HepG2 (cell line): ENCODE measurements at regions not wholly inside any gene's neighbourhood (a gene's known extent, or its start where the extent isn't known, plus 50 kb on each side); places are given as distances from the start of the nearest gene placed in this dataset.
A peak's percentile ranks its signal among the peaks of the same experiment; 100 is the strongest.

Experiments used
- ATAC-seq: fragments of 200-7000 bp; cut with Tn5 transposase; 3 replicates; pipeline ENCODE4 v1.9.1; 2020; ENCODE audit warnings: mild to moderate bottlenecking, moderate library complexity
- BruUV-seq: library from RNA; stranded (reverse); fragments of 400-500 nt; replicated peaks from 2 replicates; lab custom pipeline; 2021; lab: Mats Ljungman, UMichigan
- CTCF ChIA-PET: fragments of 300-600 bp; formaldehyde crosslinking; extraction: SDS; loops from one replicate; lab custom pipeline; 2021; ENCODE audit warnings: low total read pairs, inconsistent platforms, low intra/inter-chr PET ratio; lab: Yijun Ruan, JAX
- POLR2A ChIA-PET: fragments of 350-600 bp; sonication (Branson Sonifier 250); formaldehyde crosslinking; loops from one replicate; lab custom pipeline; 2020; ENCODE audit warnings: antibody characterized with exemption, inconsistent platforms; lab: Yijun Ruan, JAX
- DNase-seq: peaks from one replicate; pipeline ENCODE4 v3.0.0-alpha.2; 2015; ENCODE audit warnings: low spot score
- FAIRE-seq: peaks from 3 replicates; lab custom pipeline; 2011; peaks lifted over from hg19 to GRCh38; lab: Jason Lieb, UNC
- H2AFZ ChIP-seq: one replicate; pipeline ENCODE4 v1.6.1; 2011; ENCODE audit warnings: low read length, inconsistent platforms
- H3K27ac ChIP-seq: fragments of 300-600 bp; 3 replicates; pipeline ENCODE4 v1.8.0; 2011; ENCODE audit warnings: mixed run types, mild to moderate bottlenecking, mixed read lengths, low read length, inconsistent platforms; ENCODE audit not compliant: insufficient read depth; ENCODE audit errors: extremely low read length
- H3K27me3 ChIP-seq, 2 experiments: fragments of 200-600 bp in 1 of 2; 2 replicates in 1 of 2; 3 replicates in 1 of 2; pipeline versions ENCODE4 v1.6.0 to v1.8.0; 2011; ENCODE audit warnings: low read length in 2 of 2, mild to moderate bottlenecking in 2 of 2, moderate library complexity in 2 of 2, inconsistent platforms in 1 of 2; ENCODE audit not compliant: insufficient read depth in 2 of 2, control insufficient read depth in 1 of 2
- H3K36me3 ChIP-seq, 2 experiments: fragments of 200-600 bp in 1 of 2; replicated peaks in 1 of 2; 2 replicates in 1 of 2; 3 replicates in 1 of 2; pipeline versions ENCODE4 v1.5.1 to v1.8.0; 2011; ENCODE audit warnings: low read length in 2 of 2, inconsistent platforms in 1 of 2; ENCODE audit not compliant: insufficient read depth in 2 of 2, control insufficient read depth in 1 of 2
- H3K4me1 ChIP-seq: 2 replicates; pipeline ENCODE4 v1.5.1; 2012; ENCODE audit warnings: low read length, inconsistent platforms; ENCODE audit not compliant: insufficient read depth
- H3K4me2 ChIP-seq: 2 replicates; pipeline ENCODE4 v1.6.0; 2011; ENCODE audit warnings: low read depth, low read length, inconsistent platforms
- H3K4me3 ChIP-seq, 3 experiments: fragments of 200-600 bp in 1 of 3; sonication (generic), shearing (Covaris generic) in 1 of 3; replicated peaks in 1 of 3; 2 replicates each; pipeline ENCODE4 v1.5.1; 2011 to 2016; ENCODE audit warnings: low read length in 3 of 3, inconsistent platforms in 2 of 3, low read depth in 2 of 3, mild to moderate bottlenecking in 2 of 3, control low read depth in 1 of 3, mixed read lengths in 1 of 3; ENCODE audit not compliant: insufficient read depth in 1 of 3
- H3K79me2 ChIP-seq: one replicate; pipeline ENCODE4 v1.6.1; 2011; ENCODE audit warnings: low read length, inconsistent platforms; ENCODE audit not compliant: insufficient read depth
- H3K9ac ChIP-seq: 2 replicates; pipeline ENCODE4 v1.6.0; 2011; ENCODE audit warnings: mild to moderate bottlenecking, low read depth, low read length, inconsistent platforms; ENCODE audit not compliant: insufficient read depth
- H3K9me3 ChIP-seq: 2 replicates; pipeline ENCODE4 v1.5.1; 2012; ENCODE audit warnings: mild to moderate bottlenecking, low read length
- H4K20me1 ChIP-seq: 2 replicates; pipeline ENCODE4 v1.6.0; 2011; ENCODE audit warnings: inconsistent platforms, mild to moderate bottlenecking, low read length, moderate library complexity; ENCODE audit not compliant: insufficient read depth
- AGO2 ChIP-seq: fragments of 200-400 bp; formaldehyde crosslinking; optimal IDR thresholded peaks from 2 replicates; pipeline ENCODE3; 2017; ENCODE audit warnings: mild to moderate bottlenecking, low read depth, low read length, moderate library complexity
- ARNT ChIP-seq: fragments of 450-650 bp; IDR thresholded peaks from 2 replicates; pipeline ENCODE4 v1.6.1; 2017
- CTCF ChIP-seq: sonication (generic); formaldehyde crosslinking; IDR thresholded peaks from 2 replicates; pipeline ENCODE4 v1.5.0; 2020; ENCODE audit warnings: mild to moderate bottlenecking, missing genetic modification reagents, moderate library complexity
- ESRRA ChIP-seq: sonication (generic); formaldehyde crosslinking; IDR thresholded peaks from 2 replicates; pipeline ENCODE4 v1.5.1; 2020; ENCODE audit warnings: mild to moderate bottlenecking, low read depth, missing genetic modification reagents
- HNF1A ChIP-seq, 2 experiments: sonication (generic) in 1 of 2; formaldehyde crosslinking in 1 of 2; IDR thresholded peaks; 2 replicates each; pipeline versions ENCODE4 v1.4.0 to v1.6.1; 2016 to 2020; ENCODE audit warnings: borderline replicate concordance in 1 of 2, low read depth in 1 of 2, mild to moderate bottlenecking in 1 of 2, missing genetic modification reagents in 1 of 2
- KAT8 ChIP-seq: IDR thresholded peaks from 2 replicates; pipeline ENCODE4 v1.6.1; 2016; ENCODE audit warnings: missing genetic modification reagents, missing compliant biosample characterization
- MEIS2 ChIP-seq: sonication (generic); formaldehyde crosslinking; IDR thresholded peaks from 2 replicates; pipeline ENCODE4 v1.9.0; 2021; ENCODE audit warnings: mild to moderate bottlenecking, missing genetic modification reagents
- SATB2 ChIP-seq: sonication (generic); formaldehyde crosslinking; IDR thresholded peaks from 2 replicates; pipeline ENCODE4 v1.5.0; 2020; ENCODE audit warnings: missing genetic modification reagents
- STAG1 ChIP-seq: sonication (generic); formaldehyde crosslinking; IDR thresholded peaks from 2 replicates; pipeline ENCODE4 v1.4.0; 2020; ENCODE audit warnings: missing genetic modification reagents
- ZBTB14 ChIP-seq: sonication (generic); formaldehyde crosslinking; IDR thresholded peaks from 2 replicates; pipeline ENCODE4 v1.4.0; 2020; ENCODE audit warnings: missing genetic modification reagents
- ZBTB7A ChIP-seq: sonication (generic); formaldehyde crosslinking; IDR thresholded peaks from 2 replicates; pipeline ENCODE4 v1.8.0; 2022; ENCODE audit warnings: mild to moderate bottlenecking, missing genetic modification reagents
- ZC3H4 ChIP-seq: sonication (generic); formaldehyde crosslinking; IDR thresholded peaks from 2 replicates; pipeline ENCODE4 v1.4.0; 2020; ENCODE audit warnings: missing genetic modification reagents, borderline replicate concordance
- ZNF256 ChIP-seq: sonication (generic); formaldehyde crosslinking; conservative IDR thresholded peaks from 2 replicates; pipeline ENCODE4 v1.4.0; 2020; ENCODE audit warnings: missing genetic modification reagents
- ZNF350 ChIP-seq: sonication (generic); formaldehyde crosslinking; IDR thresholded peaks from 2 replicates; pipeline ENCODE4 v1.4.0; 2020; ENCODE audit warnings: mild to moderate bottlenecking, low read depth, missing genetic modification reagents, borderline replicate concordance
- ZNF652 ChIP-seq: IDR thresholded peaks from 2 replicates; pipeline ENCODE4 v1.6.1; 2016; ENCODE audit warnings: low read depth, borderline replicate concordance
- ZNF790 ChIP-seq: sonication (generic); formaldehyde crosslinking; IDR thresholded peaks from 2 replicates; pipeline ENCODE4 v1.8.0; 2022; ENCODE audit warnings: missing genetic modification reagents, mild to moderate bottlenecking, borderline replicate concordance
- WGBS: methylation state at CpG from one replicate; pipeline ENCODE4 v1.1.6; 2017; ENCODE audit warnings: low lambda C conversion rate; 5-methylcytosine and 5-hydroxymethylcytosine counted together
- in situ Hi-C: cut with HindIII; loops from 2 replicates; pipeline ENCODE4 v1.10.0; 2017; ENCODE audit warnings: low pct_unique_long_range_greater_than_20kb; ENCODE audit not compliant: extremely low pct_ligation_motif_present
- intact Hi-C: fragments of 100-400 bp; cut with micrococcal nuclease; formaldehyde crosslinking; loops from one replicate; pipeline ENCODE4 v1.10.0; 2022; ENCODE audit not compliant: unreplicated experiment
- TF ChIP-seq, protein P1 (sequence below): sonication (generic); formaldehyde crosslinking; IDR thresholded peaks from 2 replicates; pipeline ENCODE4 v1.4.0; 2020; ENCODE audit warnings: mild to moderate bottlenecking, missing genetic modification reagents

DNA sequence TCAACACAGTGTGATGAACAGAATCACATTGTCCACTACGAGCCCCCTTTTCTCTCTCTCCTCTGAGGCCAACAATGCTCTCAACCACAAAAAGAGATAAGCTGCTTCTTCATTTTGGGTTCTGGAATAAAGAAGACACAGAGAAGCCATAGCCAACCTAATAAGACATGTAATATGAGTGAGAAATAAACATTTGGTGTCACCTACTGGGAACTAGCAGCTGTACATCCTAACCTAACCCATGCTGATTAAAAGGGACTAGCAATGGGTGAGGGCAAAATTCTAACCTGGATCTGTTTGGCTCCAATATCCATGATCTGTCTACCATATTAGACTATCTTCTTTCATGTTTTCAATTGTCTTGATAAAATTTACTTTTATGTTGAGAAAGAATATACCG is 369.1 kb upstream of the MARCKS start:
- Histone ChIP-seq H3K4me1 (peaks cover 7% of the 10 kb centered on the region; the same call in 1 of the 2 replicates), H4K20me1 (no peaks in the 10 kb centered on the region), H3K27me3 (no peaks in the 10 kb centered on the region), H3K9me3 (no peaks in the 10 kb centered on the region), H3K4me2 (no peak overlapping the region), H2AFZ (no peak overlapping the region), H3K4me3 (no peak overlapping the region), H3K9ac (no peak overlapping the region), H3K79me2 (no peaks in the 10 kb centered on the region), H3K27ac (no peak overlapping the region), H3K36me3 (no peaks in the 10 kb centered on the region)
- in situ Hi-C loops (no loop called here), intact Hi-C loops (no loop called here)
- ATAC-seq (no peak), FAIRE-seq (no peak), DNase-seq (no peak)
- WGBS = 66% methylated on average over 2 of the region's 2 CpGs
- TF ChIP-seq ZBTB14 (CRISPR knock-in tag) (no peak), ZNF256 (no peak), CTCF (CRISPR knock-in tag) (0 out of 2 replicates have a peak, but pooled peaks have one; percentile 11), ZNF790 (no peak), MEIS2 (CRISPR knock-in tag) (no peak), HNF1A (IDR thresholded peaks at IDR 0.05; ENCODE audit: low read depth) (no peak), HNF1A (CRISPR knock-in tag; IDR thresholded peaks at IDR 0.05; ENCODE audit: borderline replicate concordance) (no peak), KAT8 (CRISPR knock-in tag) (no peak), ZNF350 (CRISPR knock-in tag) (no peak), AGO2 (no peak), ARNT (no peak), ZBTB7A (no peak), ESRRA (CRISPR knock-in tag) (no peak), ZC3H4 (no peak), ZNF652 (CRISPR knock-in tag) (no peak), STAG1 (CRISPR knock-in tag) (peak; percentile 31), SATB2 (CRISPR knock-in tag) (no peak)
- TF ChIP-seq, protein P1, sequence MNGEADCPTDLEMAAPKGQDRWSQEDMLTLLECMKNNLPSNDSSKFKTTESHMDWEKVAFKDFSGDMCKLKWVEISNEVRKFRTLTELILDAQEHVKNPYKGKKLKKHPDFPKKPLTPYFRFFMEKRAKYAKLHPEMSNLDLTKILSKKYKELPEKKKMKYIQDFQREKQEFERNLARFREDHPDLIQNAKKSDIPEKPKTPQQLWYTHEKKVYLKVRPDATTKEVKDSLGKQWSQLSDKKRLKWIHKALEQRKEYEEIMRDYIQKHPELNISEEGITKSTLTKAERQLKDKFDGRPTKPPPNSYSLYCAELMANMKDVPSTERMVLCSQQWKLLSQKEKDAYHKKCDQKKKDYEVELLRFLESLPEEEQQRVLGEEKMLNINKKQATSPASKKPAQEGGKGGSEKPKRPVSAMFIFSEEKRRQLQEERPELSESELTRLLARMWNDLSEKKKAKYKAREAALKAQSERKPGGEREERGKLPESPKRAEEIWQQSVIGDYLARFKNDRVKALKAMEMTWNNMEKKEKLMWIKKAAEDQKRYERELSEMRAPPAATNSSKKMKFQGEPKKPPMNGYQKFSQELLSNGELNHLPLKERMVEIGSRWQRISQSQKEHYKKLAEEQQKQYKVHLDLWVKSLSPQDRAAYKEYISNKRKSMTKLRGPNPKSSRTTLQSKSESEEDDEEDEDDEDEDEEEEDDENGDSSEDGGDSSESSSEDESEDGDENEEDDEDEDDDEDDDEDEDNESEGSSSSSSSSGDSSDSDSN (CRISPR knock-in tag) = no peak
- ChIA-PET CTCF (no interaction called here), POLR2A (interaction anchor here (1.7 kb wide), 1 partner anchor 371 kb away, joined by 5 read pairs; no protein-coding TSS in a partner anchor)
- no TSS peak for BruUV-seq
